Muscle of back (tissue), 3 donors: ENCODE measurements at regions not wholly inside any gene's neighbourhood (a gene's known extent, or its start where the extent isn't known, plus 50 kb on each side); places are given as distances from the start of the nearest gene placed in this dataset.

Experiments
- DNase-seq, 3 donors: peaks; one replicate each; pipeline versions ENCODE4 v3.0.0 to v3.0.0-alpha.2; 2013

DNA sequence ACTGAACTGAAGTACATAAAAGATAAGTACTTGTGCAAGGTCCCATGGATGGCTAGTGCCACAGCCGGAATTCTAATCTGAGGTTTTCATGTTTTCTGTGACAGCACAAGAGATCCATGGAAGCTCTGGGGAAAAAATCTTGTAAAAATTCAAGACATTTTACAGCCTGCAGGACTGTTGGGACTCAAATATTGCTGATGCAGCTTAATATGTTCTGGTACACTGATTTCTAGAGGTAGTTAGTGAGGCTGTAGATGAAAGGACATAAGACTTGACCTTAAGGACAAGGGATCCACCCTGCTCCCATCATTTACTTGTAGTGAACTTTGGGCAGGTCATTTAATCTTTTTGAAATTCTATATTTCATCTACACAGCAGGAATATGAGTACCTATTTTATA, 390.4 kb downstream of the TLE4 start:
- no peak for DNase-seq

DNA sequence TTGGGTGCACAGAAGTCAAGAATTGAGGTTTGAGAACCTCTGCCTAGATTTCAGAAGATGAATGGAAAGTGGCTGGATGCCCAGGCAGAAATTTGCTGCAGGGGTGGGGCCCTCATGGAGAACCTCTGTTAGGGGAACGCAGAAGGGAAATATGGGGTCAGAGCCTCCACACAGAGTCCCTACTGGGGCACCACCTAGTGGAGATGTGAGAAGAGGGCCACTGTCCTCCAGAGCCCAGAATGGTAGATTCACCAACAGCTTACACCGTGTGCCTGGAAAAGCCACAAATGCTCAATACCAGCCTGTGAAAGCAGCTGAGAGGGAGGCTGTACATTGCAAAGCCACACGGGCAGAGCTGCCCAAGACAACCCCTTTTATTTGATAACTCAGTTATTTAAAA, 383.5 kb downstream of the TLE4 start:
- DNase-seq, result no peak

DNA sequence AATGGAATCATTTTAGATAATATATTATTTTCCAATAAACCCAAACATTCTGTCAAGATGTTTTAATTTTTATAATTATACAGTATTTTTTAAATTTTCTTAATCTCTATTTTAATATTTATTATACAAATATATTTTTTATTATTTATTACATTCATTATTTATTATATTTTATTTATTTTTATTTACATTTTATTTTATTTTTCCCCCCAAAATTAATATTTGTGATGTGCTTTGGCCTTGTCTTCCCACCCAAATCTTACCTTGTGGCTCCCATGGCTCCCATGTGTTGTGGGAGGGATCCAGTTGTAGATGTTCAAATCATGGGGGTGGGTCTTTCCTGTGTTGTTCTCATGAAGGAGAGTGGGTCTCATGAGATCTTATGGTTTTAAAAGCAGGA, 382.1 kb downstream of the TLE4 start:
- no peak for DNase-seq

DNA sequence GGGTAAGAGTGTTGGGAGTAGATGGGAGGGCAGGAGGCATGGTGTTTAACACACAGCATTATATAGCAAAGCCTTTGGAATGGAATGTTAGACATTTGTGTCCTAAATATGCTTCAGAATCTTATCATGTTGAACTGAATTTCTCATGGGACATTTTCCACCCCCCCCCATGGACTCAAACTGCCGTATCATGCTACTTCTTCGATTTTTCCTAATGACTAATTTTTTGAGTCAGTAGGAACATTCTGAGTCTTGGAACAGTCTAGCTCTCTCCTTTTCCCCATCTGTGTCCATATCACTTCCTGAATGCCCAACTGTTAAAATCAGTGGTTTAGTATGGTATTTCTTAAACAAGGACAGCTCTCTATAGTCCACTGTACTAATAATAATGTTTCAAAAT, 380.6 kb downstream of the TLE4 start:
- no peak for DNase-seq

DNA sequence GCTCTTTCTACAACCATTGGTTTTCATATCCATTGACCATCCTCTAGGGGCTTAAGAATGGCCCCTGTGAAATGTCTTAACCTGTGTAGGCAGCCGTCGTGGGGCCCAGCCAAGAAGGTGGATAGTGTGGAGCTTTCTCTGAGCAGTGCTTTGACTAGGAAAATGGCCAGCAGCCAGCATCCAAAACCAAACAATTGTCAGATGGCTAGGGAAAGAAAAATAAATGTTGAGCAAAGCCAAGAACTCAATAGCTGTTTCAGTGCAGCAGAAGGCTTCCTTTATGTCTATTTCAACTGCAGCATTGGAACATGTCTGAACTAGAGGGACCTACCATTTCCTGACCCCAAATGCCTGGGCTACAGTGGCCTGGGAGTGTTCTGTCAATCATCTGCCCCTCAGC, 374.9 kb downstream of the TLE4 start:
- DNase-seq, result no peak

DNA sequence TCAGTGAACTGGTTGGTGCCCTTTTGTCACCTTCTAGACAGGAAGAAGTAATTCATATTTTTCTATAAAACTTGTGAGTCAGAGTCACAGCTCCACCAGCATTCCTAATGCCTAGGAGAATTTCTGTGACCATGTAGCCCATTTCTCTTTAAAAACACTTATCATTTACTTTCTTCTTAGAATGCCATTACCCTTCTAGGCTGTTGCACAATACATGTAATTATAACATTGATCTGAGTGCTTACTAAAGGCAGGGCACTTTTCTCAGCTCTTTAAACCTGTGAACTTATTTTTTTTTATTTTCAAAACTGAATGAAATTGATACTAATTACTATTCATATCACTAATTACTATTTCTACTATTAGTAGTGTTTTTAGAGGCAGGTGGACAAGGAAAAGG, 373.7 kb downstream of the TLE4 start:
- no peak for DNase-seq

DNA sequence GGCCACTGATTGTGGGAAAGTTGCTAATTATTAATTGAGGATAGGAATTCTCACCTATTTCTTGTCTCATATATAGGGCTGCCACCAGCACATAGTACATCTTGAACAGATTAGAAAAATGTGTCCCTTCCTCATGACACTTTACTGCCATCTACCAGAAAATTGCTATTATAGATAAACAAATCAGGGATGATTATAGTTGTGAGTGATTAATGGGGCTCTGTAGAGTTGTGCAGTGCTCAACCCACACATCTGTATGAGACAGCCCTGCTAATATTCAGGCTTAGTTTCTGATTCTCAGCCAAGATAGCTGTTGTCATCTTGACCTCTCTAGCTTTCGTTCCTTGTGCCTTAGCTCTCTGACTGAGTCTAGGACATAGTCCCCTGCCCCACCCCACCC, 373.3 kb downstream of the TLE4 start:
- DNase-seq, result no peak

DNA sequence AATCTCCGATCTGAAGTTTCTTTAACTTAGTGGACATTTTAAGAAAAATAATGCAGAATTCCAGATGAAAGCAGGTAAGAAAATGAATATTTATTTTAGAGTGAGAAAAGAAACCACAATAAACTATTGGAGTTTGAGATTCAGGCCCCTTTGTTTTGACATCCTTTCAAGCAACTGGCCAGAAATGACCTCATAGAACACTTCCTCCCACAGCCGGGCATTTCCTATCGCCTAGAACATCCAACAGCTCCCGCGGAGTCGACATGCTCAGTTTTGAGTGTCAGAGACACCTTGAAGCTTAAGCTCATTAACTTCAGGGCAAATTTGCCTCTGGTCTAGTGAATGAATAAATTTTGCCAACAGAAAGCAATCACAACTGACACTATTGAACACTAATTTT, 369.2 kb downstream of the TLE4 start:
- DNase-seq, result no peak

DNA sequence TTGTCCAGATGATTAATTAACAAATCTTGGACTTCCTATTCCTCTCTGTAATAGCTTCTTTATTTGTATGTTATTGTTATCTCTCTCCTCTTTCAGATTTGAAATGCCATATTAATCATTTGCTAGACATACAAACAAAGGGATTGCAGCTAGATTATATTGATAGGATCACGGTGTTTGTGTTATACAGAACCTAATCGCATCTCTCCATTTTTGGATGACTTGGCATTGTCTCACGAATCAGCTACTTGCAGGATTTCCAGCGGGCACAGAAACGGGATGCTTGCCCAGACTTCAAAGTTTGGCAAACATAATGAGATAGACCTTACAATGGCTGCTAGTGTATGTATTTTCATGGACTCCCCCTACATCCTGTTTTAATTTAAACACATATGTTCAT, 368.1 kb downstream of the TLE4 start:
- DNase-seq, result peak in 1 of 3 donors; percentile 10

DNA sequence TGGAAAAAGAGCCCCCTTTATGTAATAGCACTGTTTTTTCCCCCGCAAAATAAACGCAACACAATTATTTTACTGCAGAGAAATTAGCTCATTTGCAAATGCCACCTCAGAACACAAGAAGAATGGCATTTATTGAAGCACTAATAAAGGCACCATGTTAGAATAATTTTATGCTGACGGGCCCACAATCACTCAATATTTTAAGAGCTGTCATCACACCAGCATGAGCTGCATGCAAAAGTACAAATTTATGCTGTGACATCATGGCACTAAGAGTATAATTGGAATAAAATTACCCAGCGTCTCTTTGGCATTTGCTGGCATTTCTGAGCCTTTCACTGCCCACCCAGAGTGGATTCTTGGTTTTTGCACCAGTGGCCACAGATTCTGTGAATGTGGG, 364.6 kb downstream of the TLE4 start:
- no peak for DNase-seq

DNA sequence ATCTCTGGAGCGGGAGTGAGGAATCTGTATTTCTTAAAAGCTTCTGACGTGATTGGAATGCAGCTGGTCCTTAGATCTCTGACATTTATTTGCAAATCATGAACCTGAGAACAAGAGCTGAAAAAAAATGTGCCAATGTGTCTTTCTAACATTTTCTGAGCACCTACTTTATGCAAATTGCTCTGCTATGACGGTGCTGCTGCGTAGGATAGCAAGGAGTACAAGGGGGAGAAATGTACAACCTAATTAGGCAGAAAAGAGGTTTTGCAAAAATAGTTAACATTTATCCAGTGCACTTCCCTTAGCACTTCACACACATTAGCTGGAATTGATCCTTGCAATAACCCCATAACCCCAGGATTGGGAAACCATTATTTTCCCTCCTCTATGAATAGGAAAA, 357.5 kb downstream of the TLE4 start:
- no peak for DNase-seq

DNA sequence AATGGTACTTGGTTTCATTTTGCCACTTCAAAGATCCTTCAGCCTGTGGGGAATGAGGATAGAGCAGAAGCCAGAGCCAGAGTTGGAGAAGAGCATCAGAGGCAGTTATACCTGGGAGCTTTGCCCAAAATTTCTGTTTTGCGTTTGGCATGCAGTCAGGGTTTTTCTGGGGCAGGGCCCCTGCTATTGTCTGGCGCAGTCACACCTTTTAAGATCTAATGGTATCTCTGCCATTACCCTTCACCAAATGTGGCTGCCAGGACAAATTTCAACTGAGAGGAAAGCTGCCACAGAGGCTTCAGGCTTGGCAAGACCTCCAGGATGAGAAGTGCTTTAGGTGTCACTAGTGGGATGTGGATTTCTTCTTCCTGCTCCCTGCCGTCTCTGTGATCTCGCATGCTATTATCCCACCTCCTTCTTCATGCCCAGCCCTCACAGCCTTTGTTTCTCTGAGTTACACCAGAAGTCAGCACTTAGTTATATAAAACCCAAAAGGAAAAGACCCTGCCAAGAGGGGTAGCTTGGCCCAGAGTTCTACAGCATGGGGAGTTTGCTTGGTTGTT, 357.0 kb downstream of the TLE4 start:
- DNase-seq, result no peak

DNA sequence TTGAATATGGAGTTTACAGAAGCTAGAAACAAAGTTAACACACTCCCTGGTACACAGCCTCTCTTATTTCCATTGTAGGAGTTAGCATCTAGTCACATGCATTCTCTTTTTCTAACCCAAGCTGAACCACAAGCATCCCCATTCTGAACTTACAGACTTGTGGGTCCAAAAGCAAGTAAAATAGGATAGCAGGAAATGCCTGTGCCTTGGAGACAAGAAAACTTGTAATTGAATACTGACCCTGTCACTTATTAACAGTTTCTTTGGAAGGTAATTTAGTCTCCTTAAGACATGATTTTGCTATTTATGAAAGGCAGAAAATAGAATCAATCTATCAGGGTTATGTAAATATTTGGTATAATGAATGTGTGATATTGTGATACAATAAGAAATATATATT, 353.6 kb downstream of the TLE4 start:
- DNase-seq, result no peak

DNA sequence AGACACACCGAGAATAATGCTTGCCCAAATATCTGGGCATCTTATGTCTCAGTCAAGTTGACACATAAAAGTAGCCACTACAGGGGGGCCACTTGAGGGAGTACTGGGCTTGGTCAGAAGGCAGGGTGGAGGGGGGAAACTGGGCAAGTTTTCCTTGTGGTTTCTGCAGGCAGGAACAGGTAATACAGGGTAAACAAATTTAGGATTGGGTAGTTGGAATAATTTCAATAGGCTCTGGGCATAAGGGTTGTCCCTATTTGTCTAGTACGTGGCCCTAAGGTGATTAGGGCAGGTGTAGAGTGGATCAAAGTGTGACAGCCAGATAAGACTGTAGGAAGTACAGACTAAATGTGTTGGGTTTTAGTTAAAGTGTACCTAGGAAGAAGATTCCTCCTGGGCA, 353.1 kb downstream of the TLE4 start:
- DNase-seq, result no peak

DNA sequence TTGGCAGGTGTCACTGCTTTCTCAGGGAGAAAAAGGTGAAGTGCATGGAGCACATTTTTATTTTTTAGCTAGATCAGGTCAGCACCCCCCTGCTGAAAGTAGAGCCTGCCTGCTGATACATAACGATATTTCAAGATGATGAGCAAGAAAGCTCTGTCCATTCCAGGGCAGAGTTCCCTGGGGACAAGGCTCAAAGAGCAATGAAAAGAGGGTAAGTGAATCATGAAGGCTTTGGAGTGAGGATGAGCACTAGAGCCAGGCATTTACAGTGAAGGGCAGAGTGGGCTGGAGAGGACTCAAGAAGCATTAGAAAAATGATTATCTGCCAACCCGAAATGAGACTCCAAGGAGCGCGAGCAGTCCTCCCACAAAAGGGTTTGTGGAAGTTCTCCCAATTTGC, 345.7 kb downstream of the TLE4 start:
- DNase-seq, result no peak

DNA sequence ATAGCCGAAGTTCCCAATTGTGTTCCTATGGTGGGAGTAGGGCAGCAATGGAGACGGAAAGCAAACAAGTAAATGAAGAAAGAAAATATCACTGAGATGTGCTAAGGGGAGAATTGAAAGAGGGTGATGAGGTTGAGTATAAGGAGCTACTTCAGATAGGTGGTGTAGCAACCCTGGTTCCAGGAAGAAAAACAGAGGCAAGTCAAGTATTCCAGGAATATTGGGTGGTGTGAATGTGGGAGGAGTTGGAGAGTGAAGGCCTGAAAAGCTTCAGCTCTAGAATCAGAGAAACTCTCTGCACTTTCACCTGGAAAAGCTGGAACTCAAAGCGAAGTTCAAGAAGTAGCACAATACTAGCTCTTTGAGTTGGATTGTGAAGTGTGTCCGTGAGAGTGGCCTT, 342.1 kb downstream of the TLE4 start:
- DNase-seq, result no peak

DNA sequence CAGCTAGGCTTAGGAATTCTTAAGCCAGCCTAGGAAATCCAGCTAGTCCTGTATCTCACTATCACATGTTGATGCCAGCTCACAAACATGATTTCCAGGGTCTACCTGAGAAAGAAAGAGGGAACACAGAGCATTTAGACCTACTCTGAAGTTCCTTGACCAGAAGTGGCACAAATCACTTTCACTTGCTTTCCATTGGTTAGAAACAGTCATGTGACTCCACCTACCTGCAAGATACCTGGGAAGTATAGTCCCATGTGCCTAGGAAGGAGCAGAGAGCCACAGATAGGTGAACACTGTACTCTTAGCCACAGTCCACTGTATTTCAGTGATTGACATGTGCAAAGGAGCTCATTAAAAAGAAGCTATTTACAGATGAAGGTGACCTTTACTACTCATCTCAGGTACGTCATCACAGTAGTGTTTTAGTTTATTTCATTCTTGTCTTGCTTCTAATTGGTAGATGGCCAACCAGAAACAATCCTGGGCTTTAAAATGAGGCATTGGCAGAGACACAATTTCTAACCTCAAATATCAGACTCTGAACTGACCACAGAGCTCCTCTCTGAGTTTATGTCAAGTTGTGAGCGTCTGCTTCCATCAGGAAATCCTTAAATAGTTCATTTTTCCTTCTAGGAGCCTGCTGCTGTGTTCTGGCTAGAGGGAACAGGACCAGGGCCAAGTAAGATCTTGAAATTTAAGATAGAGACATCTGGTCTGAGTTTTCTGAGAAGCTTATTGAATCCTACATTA, 340.7 kb downstream of the TLE4 start:
- peak; percentile 45 to 82 (median 53) for DNase-seq

DNA sequence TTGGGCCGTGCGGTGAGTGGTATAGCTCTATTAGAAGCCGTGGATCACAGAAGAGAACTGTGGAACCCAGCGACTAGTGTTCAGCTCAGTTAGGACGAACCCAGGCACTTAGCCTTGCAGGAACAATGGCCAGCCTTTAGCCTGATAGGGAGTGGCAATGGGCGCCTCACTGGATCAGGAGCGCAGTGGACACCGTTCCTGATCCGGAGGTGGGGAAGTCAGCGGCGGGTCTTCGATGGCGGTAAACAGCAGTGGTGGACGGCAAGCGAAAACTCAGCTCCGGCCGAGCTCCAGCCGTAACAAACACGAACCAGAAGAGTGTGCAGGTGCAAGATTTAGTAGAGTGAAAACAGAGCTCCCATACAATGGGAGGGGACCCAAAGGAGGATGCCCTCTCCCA, 340.0 kb downstream of the TLE4 start:
- no peak for DNase-seq

DNA sequence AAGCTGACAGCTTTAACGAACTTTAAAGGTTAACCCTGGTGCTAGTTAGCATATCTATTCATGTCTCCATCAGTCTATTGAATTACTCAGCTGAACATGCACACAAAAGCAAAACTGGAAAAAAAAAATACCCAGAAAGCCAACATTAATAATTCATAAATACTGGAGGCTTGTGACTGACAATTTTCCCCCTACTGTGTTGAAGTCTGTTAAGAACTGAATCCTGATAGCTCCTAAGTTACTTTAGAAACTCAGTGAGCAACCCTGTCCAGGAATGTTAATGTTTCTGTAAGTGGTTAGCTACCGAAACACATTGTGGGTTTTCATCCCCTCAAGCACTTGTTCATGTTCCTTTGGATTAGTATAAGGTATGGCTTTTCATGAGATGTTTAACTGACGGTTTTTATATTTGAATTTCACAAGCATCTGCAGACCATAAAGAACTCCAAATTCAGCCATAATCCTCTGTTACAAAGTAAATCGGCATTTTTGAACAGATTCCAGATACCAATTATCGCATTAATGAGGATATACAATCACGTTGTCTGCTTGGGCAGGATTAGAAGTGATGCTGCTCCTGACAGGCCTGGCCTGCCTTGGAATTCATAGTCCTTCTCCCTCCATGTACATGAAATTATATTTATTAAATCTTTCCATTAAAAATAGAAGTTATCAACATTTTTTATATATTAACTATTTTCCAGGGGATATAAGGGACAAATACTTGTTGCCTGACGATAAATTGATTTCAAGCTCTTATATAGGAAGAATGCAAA, 331.2 kb downstream of the TLE4 start:
- no peak for DNase-seq

DNA sequence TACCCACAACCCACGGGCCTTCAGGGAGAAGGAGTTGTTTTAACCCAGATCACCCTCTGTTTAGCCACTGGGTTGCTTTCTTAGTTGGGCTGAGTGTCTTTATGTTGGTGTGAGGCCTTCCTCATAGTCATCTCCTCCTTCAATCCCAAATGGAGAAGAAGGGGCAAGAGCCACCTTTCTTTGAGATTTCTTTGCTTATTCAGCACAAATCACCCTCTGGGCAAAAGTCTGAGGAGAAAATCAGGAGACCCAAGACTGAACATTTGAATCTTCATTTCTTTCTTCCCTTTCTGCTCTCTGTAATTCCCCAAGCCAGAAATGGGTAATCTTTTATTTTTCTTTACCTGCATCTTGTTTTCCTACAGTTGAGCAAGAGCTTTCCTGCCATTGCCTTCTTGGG, 329.0 kb downstream of the TLE4 start:
- DNase-seq, result no peak

DNA sequence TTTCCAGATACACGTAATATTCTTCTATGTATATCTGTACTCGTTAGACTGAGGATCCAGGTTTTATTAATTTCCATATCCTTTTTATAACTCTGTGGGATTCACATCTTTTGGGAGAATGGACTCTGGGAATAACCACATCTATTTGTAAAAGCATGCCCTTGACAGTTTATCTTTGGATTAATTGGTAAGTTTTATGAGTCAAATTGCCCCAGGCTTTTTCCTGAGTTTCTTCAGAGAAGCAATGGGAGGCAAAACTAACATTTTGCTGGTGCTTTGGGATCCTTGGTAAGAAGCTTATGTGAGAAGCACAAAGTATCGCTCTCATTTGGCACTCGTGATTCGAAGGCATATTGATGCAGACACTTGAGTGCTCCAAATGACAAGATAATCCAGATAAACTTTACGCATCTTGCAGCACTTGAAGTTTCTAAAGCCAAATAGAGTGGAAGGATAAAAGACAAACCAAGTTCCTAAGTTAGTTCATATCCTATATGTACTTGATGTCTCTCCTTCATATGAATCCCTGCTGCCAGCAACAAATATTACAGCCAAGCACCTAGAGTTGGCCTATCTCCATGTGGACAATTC, 324.7 kb downstream of the TLE4 start:
- no peak for DNase-seq

DNA sequence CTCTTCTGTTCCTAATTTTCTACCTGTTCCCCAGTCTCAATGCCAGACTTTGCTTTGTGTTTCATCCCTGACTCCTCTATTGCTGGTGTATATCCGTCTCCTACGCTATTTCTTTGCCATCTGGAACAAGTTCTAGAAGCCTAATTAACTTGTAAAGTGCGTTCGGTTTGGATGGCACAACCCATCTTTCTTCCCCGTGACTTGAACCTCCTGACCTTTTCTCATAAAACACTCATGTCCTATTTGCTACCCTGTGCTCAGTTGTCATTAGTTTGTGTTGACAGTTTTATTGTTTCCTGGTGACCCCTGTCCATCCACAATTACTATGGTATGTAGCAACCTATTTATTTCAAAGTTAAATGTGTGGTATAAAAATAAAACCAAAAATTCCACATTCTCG, 323.5 kb downstream of the TLE4 start:
- no peak for DNase-seq

DNA sequence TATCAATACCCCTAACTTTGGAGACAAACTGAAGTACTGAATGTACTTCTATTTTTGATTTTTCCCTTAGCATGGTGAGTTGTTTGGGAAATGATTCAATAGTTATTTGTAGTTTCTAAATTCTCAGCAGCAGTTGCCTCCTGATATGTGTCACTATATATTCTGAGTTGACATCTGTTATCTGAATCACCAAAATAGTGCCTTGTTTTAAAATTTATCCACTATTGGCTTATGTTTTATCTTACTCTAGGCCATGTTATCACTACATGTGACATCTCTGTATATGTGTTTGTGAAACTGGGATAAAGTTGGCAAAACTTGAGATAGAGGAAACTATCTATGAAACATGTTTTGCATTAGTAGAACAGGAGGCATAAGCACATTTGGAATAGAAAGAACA, 317.6 kb downstream of the TLE4 start:
- DNase-seq, result no peak
